Aorta (tissue), 5 donors: ENCODE measurements at regions not wholly inside any gene's neighbourhood (a gene's known extent, or its start where the extent isn't known, plus 50 kb on each side); places are given as distances from the start of the nearest gene placed in this dataset.

Experiments
- ATAC-seq: fragments of 200-7000 bp; cut with Tn5 transposase; one replicate; pipeline ENCODE4 v1.9.1; 2022; ENCODE audit warnings: moderate library complexity; ENCODE audit not compliant: low FRiP score
- DNase-seq, 2 donors: peaks; one replicate each; pipeline ENCODE4 v3.0.0-alpha.2; 2020
- H3K27ac ChIP-seq, 2 donors: one replicate each; pipeline ENCODE4 v1.5.1; 2013; ENCODE audit warnings: low read length in 2 of 2, mild to moderate bottlenecking in 2 of 2, moderate library complexity in 2 of 2, control low read depth in 1 of 2, inconsistent platforms in 1 of 2, low read depth in 1 of 2
- H3K27me3 ChIP-seq, 2 donors: one replicate each; pipeline ENCODE4 v1.6.1; 2013; ENCODE audit warnings: control low read depth in 1 of 2, low read length in 1 of 2, mild to moderate bottlenecking in 1 of 2, moderate library complexity in 1 of 2; ENCODE audit not compliant: insufficient read depth in 2 of 2, control insufficient read depth in 1 of 2
- H3K36me3 ChIP-seq, 2 donors: one replicate each; pipeline ENCODE4 v1.6.1; 2013; ENCODE audit warnings: control low read depth in 1 of 2, low read length in 1 of 2, mild to moderate bottlenecking in 1 of 2; ENCODE audit not compliant: insufficient read depth in 2 of 2, control insufficient read depth in 1 of 2
- H3K4me1 ChIP-seq, 2 donors: one replicate each; pipeline ENCODE4 v1.6.1; 2013; ENCODE audit warnings: low read length in 2 of 2, control low read depth in 1 of 2, mild to moderate bottlenecking in 1 of 2, moderate library complexity in 1 of 2; ENCODE audit not compliant: insufficient read depth in 2 of 2, control insufficient read depth in 1 of 2
- H3K4me3 ChIP-seq, 2 donors: one replicate each; pipeline ENCODE4 v1.5.1; 2013; ENCODE audit warnings: low read length in 2 of 2, control low read depth in 1 of 2, mild to moderate bottlenecking in 1 of 2
- H3K9me3 ChIP-seq: one replicate; pipeline ENCODE4 v1.6.1; 2013; ENCODE audit warnings: mild to moderate bottlenecking, low read length; ENCODE audit not compliant: control insufficient read depth
- intact Hi-C, 2 donors: fragments of 100-400 bp; cut with DNase I; formaldehyde crosslinking; loops; one replicate each; pipeline versions ENCODE4 v1.14.2 to v1.15.0; 2022
- donor health status: healthy with polysubstance abuse.
- donor health status: Bipolar disorder and iron deficiency.
- donor health status: DM: no; HTN: no; CAD: no.
- donor health status: DM: no; HTN: no; CAD: no.
- donor health status: DM: yes; HTN: yes; CAD: no.

- ATAC-seq, result no peak
Observed at GRCh38 chr21:17869115-17869514, 50.0 kb upstream of the C21orf91 start.

More at GRCh38 chr21:17869115-17869514, 50.0 kb upstream of the C21orf91 start:
- intact Hi-C loops, result no loop called here
- DNase-seq, result no peak
- Histone ChIP-seq H3K27me3 (peaks cover 0 to 1% of the 10 kb centered on the region in 2 donors), H3K27ac (no peak overlapping the region), H3K4me1 (no peaks in the 10 kb centered on the region), H3K4me3 (no peak overlapping the region), H3K36me3 (no peaks in the 10 kb centered on the region), H3K9me3 (no peaks in the 10 kb centered on the region)
